Neural cell (in vitro differentiated cells): ENCODE measurements at regions not wholly inside any gene's neighbourhood (a gene's known extent, or its start where the extent isn't known, plus 50 kb on each side); places are given as distances from the start of the nearest gene placed in this dataset.

Experiments used
- EZH2 ChIP-seq: fragments of 200-600, 300-800 bp; shearing (Covaris generic), sonication (generic); IDR thresholded peaks from 2 replicates; pipeline ENCODE4 v1.6.1; 2014; ENCODE audit warnings: antibody characterized with exemption, low read length, borderline replicate concordance, mild to moderate bottlenecking; ENCODE audit not compliant: insufficient read depth, poor library complexity, severe bottlenecking
- MXI1 ChIP-seq: fragments of 450-650 bp; conservative IDR thresholded peaks from 2 replicates; pipeline ENCODE4 v1.6.1; 2014; ENCODE audit warnings: antibody characterized with exemption, mild to moderate bottlenecking; ENCODE audit not compliant: poor library complexity, severe bottlenecking
- POLR2AphosphoS5 ChIP-seq: IDR thresholded peaks from 2 replicates; pipeline ENCODE4 v1.6.1; 2012
- TF ChIP-seq, protein P1 (sequence below): fragments of 450-650 bp; IDR thresholded peaks from 2 replicates; pipeline ENCODE4 v1.5.1; 2014; ENCODE audit warnings: antibody characterized with exemption, mild to moderate bottlenecking, moderate library complexity; ENCODE audit not compliant: poor library complexity, severe bottlenecking

DNA sequence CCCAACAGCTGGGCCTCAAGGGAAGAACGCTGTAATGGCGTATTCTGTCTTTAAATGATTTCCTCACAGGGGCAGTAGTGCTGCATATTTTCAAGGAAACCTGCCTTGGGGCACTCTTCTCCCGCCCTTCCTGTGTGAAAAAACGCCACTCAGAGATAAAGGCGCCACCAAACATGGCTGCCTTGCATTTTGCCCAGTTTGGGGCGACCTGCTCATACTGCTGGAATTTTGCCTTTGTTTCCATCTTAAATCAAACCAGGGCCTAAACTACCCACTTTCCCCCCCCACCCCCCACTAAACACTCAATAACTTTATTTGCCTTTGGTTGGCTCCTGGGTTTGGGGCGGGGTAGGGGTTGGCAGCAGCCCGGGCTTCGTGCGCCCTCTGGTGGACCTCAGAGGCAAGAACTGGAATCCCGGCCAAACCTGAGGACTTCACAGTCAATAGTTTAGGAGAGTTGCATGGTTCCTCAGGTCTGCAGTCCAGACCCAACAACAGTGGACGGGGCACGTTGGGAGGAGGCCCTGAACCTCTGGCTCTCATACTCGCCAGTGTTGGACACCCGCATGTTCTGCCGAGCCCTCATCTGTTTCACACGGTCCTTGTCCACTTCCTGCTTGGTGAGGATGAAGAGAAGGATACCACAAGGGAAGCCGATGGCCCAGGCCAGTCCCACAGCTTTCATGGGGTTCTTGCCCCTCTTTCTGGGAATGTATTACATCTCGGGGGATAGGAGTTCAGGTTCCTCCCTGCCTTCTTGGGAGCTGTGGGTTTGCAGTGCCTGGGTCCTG lies 220.1 kb upstream of the STK26 start:
- TF ChIP-seq, protein P1, sequence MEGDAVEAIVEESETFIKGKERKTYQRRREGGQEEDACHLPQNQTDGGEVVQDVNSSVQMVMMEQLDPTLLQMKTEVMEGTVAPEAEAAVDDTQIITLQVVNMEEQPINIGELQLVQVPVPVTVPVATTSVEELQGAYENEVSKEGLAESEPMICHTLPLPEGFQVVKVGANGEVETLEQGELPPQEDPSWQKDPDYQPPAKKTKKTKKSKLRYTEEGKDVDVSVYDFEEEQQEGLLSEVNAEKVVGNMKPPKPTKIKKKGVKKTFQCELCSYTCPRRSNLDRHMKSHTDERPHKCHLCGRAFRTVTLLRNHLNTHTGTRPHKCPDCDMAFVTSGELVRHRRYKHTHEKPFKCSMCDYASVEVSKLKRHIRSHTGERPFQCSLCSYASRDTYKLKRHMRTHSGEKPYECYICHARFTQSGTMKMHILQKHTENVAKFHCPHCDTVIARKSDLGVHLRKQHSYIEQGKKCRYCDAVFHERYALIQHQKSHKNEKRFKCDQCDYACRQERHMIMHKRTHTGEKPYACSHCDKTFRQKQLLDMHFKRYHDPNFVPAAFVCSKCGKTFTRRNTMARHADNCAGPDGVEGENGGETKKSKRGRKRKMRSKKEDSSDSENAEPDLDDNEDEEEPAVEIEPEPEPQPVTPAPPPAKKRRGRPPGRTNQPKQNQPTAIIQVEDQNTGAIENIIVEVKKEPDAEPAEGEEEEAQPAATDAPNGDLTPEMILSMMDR: no peak
- TF ChIP-seq POLR2AphosphoS5 (no peak), EZH2 (no peak), MXI1 (no peak)
